NCI-H1048 (cell line): ENCODE measurements at regions not wholly inside any gene's neighbourhood (a gene's known extent, or its start where the extent isn't known, plus 50 kb on each side); places are given as distances from the start of the nearest gene placed in this dataset.
"Not testable (repeated sequence)": the region's sequence is repeated elsewhere in the genome, so short reads cannot be mapped to it uniquely, and the experiment has no call there.

Experiments
- DNase-seq: peaks from one replicate; lab custom pipeline; 2025; lab: John Stamatoyannopoulos, UW

DNA sequence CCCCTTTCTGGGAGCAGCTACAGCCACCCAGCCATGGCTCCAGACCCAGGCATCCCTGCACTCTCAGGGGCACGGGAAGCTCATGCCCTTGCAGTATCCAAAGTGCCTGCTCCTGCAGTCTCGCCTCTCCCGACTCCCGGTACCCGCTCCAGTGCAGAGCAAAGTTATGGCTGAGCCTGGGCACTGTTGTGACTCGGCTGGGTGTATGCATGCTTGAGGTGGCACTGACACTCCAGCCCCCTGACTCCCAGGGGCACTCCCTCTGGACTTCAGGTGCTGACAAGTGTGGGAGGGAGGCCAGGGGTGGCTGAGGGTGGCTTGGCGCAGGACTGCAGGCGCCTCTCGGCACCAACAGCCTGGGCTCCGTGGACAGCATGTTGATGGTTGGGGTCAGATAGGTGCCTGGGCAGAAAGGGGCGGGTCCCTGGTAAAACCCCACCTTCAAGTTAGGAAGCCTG is 580.1 kb upstream of the ADGRL2 start:
- no peak for DNase-seq

GRCh38 chr1:81217058-81217457 is 583.7 kb upstream of the ADGRL2 start:
- no peak for DNase-seq

GRCh38 chr1:81213279-81213678 is 587.5 kb upstream of the ADGRL2 start:
- no peak for DNase-seq

DNA sequence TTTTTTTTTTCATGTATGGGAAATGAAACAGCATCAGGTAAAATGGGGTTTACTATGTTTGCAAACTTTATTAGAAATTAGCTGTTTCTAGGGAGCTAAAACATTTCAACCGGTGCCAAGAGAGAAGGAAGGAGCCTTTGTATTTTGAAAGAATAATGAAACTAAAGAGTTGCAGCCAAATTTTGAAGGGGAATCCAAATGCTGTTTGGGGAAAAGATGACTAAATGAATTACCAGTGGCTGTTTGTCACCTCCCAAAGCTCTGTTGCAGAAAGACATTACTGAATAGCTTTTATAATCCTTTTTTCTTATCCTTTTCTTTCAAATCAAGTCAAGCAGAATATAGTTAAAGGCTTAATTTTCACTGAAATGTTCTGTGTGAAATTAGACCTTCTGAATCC is 591.3 kb upstream of the ADGRL2 start:
- no peak for DNase-seq

DNA sequence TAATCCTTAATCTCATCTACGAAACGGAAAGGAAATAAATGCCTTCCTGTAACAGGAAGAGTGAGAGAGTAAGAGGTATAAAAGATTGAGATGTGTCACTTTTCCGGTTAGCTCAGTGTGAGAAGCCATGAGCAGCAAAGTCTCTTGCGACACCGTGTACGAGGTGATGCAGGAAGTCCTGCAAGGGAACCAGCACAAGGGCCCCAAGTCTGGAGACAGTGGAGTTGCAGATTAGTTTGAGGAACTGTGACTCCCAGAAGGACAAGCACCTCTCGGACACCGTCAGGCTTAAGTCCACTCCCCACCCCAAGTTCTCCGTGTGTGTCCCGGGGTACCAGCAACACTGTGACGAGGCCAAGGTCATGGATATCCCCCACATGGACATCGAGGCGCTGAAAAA is 592.3 kb upstream of the ADGRL2 start:
- DNase-seq: no peak

GRCh38 chr1:81205956-81206355 is 594.8 kb upstream of the ADGRL2 start:
- DNase-seq: no peak

GRCh38 chr1:81201779-81202178 is 599.0 kb upstream of the ADGRL2 start:
- DNase-seq: no peak

DNA sequence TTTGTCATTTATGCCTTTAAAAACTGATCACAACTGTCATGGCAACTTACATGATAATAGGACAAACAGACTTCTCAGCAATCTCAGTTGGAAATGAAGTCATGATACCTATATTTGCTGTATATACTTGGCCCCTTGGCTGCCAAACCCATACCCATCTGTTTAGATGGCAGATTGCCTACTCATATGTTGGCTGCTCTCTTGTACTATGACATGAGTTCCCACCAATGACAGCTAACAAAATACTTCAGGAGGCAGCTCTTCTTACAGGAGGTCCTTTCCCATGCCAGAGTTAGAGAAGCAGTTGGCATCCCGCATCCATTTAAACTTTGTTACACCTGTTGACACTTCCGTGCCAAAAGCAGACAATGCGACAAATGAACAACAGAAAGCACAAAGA is 603.1 kb upstream of the ADGRL2 start:
- no peak for DNase-seq

GRCh38 chr1:81192647-81193642 is 607.8 kb upstream of the ADGRL2 start:
- no peak for DNase-seq

DNA sequence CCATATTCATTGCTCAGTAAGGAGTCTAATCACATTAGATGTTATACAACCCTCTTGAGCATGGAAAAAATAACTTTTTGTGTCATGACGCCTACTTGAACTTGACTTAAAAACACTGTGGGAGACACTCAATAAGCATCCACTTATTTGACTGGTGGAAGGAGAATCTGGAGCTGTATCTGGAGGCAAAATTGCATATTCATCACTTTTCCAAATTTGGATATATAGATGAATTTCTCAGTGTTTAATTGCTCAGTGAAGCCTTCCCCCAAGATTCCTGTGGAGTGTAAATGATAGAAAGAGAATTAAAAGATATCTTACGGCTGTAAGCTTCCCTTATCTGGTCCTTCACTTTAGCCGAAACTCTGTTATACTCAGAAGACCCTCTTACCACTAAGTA is 610.7 kb upstream of the ADGRL2 start:
- no peak for DNase-seq

DNA sequence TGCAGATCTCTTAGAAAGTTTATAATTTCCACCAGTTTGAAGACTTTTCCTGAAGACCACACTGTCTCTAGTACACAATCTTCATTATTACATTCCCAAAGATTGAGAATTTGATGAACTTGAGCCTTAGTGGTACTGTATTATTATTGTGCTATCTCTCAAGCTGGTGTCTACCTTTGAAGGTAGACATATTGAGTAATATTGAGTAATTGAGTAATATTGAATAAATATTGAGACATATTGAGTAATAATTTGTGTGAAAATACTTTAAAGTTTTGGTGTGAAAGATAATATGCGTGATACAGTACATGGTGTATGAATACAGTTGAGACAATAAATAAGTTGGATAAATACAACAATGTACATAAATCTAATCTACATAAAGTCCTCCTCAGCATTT is 613.1 kb upstream of the ADGRL2 start:
- DNase-seq: no peak

DNA sequence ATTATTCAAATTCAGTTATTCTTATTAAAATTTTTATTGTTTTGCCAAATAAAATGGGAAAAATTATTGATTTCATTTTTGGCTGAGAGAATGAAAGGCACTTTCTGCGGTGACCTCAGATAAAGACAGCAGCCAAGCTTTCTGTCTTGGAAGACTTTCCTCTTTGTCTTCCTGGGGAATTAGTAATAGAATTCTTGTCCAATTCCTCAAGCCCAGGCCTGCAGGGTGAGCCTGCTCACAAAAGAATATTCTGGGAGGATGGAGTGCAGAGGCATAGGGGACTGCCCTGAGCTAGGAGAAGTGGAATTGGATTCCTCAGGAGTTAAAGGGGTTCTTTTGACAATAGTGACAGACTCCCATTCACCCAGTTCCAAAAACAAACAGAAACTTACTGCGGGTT is 614.5 kb upstream of the ADGRL2 start:
- DNase-seq: no peak

GRCh38 chr1:81183553-81183952 is 617.2 kb upstream of the ADGRL2 start:
- DNase-seq: no peak

DNA sequence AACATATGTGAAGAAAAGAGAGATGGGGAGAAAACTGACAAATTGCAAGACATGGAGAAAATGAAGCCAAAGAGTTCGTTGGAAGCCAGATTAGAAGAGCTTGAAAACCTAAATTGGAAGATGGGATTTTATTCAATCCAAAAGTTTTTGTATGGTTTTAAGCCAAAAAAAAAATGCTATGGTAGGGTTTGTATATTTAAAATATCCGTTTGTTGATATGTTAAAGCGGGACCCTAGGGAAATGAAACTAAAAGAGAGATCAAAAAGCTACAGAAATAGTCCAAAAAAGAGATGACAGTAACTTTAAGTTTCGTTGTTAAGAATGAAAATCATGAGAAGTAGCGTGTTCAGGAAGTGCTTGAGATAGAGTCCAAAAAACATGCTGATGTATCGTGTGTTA is 617.7 kb upstream of the ADGRL2 start:
- DNase-seq: no peak

GRCh38 chr1:81179242-81179641 is 621.5 kb upstream of the ADGRL2 start:
- DNase-seq: no peak

DNA sequence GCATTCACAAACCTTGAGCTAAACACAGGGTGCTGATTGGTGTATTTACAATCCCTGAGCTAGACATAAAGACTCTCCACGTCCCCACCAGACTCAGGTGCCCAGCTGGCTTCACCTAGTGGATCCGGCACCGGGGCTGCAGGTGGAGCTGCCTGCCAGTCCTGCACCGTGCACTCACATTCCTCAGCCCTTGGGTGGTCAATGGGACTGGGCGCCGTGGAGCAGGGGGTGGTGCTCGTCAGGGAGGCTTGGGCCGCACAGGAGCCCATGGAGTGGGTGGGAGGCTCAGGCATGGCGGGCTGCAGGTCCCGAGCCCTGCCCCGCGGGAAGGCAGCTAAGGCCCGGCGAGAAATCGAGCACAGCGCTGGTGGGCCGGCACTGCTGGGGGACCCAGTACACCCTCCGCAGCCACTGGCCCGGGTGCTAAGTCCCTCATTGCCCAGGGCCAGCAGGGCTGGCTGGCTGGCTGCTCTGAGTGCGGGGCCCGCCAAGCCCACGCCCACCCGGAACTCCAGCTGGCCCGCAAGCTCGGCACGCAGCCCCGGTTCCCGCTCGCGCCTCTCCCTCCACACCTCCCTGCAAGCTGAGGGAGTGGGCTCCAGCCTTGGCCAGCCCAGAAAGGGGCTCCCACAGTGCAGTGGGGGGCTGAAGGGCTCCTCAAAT is 622.2 kb upstream of the ADGRL2 start:
- DNase-seq: not testable (repeated sequence)

GRCh38 chr1:81174811-81175476 is 625.8 kb upstream of the ADGRL2 start:
- no peak for DNase-seq

DNA sequence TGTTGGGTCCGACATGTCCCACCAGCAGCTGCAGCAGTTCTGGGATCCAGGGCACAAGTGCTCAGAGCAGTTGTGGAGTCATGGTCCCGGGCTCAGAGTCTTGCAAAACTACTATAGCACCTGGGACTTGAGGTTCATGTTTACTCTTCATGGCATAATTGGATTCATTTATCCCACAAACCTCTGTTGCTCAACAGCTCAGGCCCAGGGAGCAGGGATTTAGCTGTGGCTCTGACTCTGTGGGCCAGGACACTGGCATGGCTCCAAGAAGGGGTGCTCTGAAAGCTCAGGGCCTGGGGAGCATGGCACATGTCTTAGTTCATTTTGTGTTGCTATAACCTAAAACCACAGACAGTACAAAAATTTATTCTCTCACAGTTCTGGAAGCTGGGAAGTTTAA is 626.7 kb upstream of the ADGRL2 start:
- no peak for DNase-seq

DNA sequence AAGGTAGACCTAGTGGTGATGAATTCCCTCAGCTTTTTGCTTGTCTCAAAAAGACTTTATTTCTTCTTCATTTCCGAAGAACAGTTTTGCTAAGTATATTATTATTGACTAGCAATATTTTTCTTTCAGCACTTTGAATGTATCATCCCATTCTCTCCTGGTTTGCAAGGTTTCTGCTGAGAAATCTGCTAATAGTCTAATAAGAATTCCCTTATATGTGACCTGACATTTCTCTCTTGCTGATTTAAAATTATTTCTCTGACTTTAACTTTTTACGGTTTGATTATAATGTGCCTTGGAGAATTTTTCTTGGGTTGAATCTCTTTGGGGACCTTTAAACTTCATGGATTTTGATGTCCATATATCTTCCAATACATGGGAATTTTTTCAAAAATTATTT is 628.3 kb upstream of the ADGRL2 start:
- no peak for DNase-seq

- no peak for DNase-seq
Observed at GRCh38 chr1:81170721-81171120, 630.0 kb upstream of the ADGRL2 start.

GRCh38 chr1:81165963-81166362 is 634.8 kb upstream of the ADGRL2 start:
- DNase-seq: no peak

GRCh38 chr1:81160696-81161095 is 640.0 kb upstream of the ADGRL2 start:
- no peak for DNase-seq

DNA sequence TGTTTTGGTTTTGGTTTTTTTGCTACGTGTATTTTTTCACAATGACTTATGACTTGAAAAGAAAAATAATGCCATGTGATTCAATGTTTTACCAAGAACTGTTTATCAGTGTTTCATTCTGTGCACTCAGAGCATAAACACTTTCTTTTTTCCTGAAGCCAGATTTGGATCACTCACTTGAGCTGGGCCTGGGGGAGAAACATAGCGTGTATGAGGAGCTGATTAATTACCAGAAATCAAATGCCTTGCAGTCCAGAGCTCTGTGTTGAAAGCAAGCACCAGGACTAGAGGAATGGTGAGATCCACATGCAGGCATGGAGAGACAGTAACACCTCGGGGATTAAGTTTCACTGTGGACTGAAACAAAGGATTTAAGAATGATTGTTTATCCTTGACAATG is 642.1 kb upstream of the ADGRL2 start:
- DNase-seq: no peak
